ENCODE measurements at regions not wholly inside any gene's neighbourhood (a gene's known extent, or its start where the extent isn't known, plus 50 kb on each side); places are given as distances from the start of the nearest gene placed in this dataset.

DNA sequence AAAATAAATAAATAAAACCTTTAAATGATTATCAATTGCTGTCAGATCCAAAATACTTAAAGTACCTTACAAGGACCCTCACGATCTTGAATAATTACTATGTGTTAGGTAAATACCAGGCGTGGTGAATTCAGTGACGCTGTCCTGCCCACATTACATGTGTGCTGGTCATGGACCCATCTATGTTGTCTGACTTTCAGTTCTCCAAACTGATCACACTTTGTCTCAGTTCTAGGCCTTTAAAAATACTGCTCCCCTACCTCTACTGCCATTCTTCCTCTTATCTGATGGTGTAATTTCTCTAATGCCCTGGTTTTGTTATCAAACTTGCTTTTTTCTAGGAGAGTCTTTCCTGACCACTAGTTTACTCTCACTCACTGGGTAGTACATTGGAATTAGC is 520.7 kb downstream of the TRHDE start:
- no peak for DNase-seq (ENCODE audit: low read depth in 1 of 2, low spot score in 2 of 2)
- Histone ChIP-seq H3K4me1 (replicated peaks) (no peaks in the 10 kb centered on the region), H3K36me3 (no peaks in the 10 kb centered on the region), H3K9me3 (replicated peaks) (no peaks in the 10 kb centered on the region), H3K4me3 (no peak overlapping the region), H3K27me3 (replicated peaks) (no peaks in the 10 kb centered on the region), H3K27ac (no peak overlapping the region)

DNA sequence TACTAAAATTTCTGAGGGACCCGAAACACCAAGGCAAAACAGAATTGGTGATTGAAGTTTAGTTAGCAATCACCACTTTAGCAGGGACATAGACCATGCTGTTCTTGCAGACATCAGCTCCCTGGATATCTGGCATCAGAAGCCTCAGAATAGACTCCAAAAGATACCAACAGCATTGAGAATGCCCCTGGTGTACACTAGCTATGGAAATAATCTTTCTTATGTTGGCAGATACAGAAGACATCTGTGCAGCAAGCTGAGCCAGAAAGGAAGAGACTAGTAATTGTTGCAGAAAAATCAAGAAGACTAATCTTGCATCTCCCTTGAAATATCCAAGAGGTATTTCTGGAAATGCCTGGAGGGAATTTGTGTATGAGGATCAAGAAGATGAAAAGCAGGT is 521.6 kb downstream of the TRHDE start:
- DNase-seq (ENCODE audit: low read depth in 1 of 2, low spot score in 2 of 2), result no peak
- no peaks in the 10 kb centered on the region for H3K36me3 ChIP-seq
- no peak overlapping the region for H3K4me3 ChIP-seq
- no peaks in the 10 kb centered on the region for H3K4me1 ChIP-seq (replicated peaks)
- no peaks in the 10 kb centered on the region for H3K9me3 ChIP-seq (replicated peaks)
- H3K27ac ChIP-seq, result no peak overlapping the region
- H3K27me3 ChIP-seq (replicated peaks), result no peaks in the 10 kb centered on the region

DNA sequence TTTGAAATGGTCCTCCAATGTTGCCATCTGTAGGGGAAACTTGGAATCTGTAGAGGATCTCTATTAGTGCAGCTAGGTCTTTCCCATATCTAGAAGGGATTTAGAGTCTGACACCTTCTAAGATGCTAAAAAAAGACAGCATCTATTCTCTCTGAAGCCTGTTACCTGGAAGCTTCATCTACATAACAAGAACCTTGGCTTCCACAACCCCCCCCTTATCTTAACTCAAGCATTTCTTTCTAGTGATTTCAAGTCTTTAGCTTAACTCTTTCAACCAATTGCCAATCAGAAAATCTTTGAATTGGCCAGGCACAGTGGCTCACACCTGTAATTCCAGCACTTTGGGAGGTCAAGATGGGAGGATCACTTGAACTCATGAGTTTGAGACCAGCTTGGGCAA is 543.3 kb downstream of the TRHDE start:
- no peaks in the 10 kb centered on the region for H3K4me1 ChIP-seq (replicated peaks)
- H3K27me3 ChIP-seq (replicated peaks), result no peaks in the 10 kb centered on the region
- peaks cover 4% of the 10 kb centered on the region; the same call in 1 of the 2 replicates for H3K9me3 ChIP-seq (replicated peaks)
- no peaks in the 10 kb centered on the region for H3K36me3 ChIP-seq
- DNase-seq (ENCODE audit: low read depth in 1 of 2, low spot score in 2 of 2), result no peak
- H3K4me3 ChIP-seq, result no peak overlapping the region
- no peak overlapping the region for H3K27ac ChIP-seq

DNA sequence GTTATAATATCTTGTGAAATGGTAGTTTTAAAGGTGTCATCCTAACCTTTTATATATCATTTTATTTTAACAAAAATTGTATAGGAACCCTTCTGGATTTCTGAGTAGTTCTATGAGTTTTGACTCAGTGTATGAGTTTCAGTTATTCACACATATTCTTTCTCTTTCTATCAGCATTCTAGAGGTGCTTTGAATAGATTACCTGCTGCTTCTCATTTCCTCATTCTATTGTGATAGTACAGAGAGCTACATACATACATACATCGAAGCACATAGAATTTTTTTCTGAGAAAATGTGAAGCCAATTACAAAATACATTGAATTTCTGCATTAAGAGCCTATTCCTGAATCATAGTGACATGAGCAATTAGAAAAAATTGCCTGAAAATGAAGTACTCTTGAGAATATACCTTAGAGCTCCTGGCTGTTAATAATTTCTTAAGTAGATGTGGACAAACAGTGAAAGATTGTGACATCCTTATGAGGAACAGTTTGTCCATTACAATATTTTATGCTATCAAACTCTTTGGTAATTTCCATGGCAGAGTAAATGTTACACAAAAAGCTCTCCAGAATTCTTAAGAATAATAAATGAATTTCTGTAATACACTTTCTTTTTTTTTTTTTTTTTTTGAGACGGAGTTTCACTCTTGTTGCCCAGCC is 556.6 kb downstream of the TRHDE start:
- H3K4me1 ChIP-seq (replicated peaks), result no peaks in the 10 kb centered on the region
- no peaks in the 10 kb centered on the region for H3K36me3 ChIP-seq
- DNase-seq (ENCODE audit: low read depth in 1 of 2, low spot score in 2 of 2), result no peak
- H3K4me3 ChIP-seq, result no peak overlapping the region
- no peak overlapping the region for H3K27ac ChIP-seq
- H3K27me3 ChIP-seq (replicated peaks), result no peaks in the 10 kb centered on the region
- no peaks in the 10 kb centered on the region for H3K9me3 ChIP-seq (replicated peaks)

DNA sequence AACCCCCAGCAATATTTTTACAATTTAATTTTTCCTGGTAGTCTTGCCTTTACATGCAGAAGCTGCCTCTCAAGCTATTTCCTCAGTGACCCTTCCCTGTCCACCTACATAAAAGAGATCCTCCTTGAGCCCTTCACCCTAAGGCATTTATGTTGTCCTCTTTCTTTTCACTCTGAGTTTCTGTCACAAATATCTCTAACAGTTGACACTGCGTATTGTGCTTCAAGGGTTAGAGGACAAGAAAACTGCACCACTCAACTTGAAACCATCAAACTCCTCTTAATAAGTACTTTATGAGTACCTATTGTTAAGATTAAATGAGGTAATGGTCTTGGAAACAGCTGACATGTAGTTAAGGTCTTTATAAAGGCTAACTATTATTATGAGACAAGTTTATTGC is 557.7 kb downstream of the TRHDE start:
- DNase-seq (ENCODE audit: low read depth in 1 of 2, low spot score in 2 of 2), result no peak
- no peak overlapping the region for H3K27ac ChIP-seq

DNA sequence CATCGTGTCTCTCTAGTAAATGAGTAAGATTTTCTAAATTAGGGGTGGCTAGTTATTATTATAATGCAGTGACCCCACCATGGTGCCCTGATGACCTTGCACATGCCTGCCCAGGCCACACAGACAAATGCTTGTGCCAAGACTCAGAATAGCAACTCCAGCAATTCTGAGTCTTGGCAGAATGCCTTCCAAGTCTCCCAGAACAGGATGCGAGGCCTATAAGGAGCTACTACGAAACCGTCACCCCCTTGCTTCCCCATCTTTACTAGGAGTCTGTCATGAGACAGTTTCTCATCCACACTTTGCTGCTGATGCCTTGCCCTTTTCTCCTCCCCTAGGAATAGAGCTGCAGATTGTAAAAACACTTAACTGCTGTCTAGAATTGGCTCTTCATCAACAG is 559.9 kb downstream of the TRHDE start:
- no peak overlapping the region for H3K4me3 ChIP-seq
- no peaks in the 10 kb centered on the region for H3K9me3 ChIP-seq (replicated peaks)
- H3K36me3 ChIP-seq, result no peaks in the 10 kb centered on the region
- H3K4me1 ChIP-seq (replicated peaks), result no peaks in the 10 kb centered on the region
- DNase-seq (ENCODE audit: low read depth in 1 of 2, low spot score in 2 of 2), result no peak
- no peak overlapping the region for H3K27ac ChIP-seq
- no peaks in the 10 kb centered on the region for H3K27me3 ChIP-seq (replicated peaks)

More for the DNA sequence above, 557.7 kb downstream of the TRHDE start:
- no peak overlapping the region for H3K4me3 ChIP-seq
- no peaks in the 10 kb centered on the region for H3K36me3 ChIP-seq
- H3K4me1 ChIP-seq (replicated peaks), result no peaks in the 10 kb centered on the region
- H3K27me3 ChIP-seq (replicated peaks), result no peaks in the 10 kb centered on the region
- H3K9me3 ChIP-seq (replicated peaks), result no peaks in the 10 kb centered on the region

DNA sequence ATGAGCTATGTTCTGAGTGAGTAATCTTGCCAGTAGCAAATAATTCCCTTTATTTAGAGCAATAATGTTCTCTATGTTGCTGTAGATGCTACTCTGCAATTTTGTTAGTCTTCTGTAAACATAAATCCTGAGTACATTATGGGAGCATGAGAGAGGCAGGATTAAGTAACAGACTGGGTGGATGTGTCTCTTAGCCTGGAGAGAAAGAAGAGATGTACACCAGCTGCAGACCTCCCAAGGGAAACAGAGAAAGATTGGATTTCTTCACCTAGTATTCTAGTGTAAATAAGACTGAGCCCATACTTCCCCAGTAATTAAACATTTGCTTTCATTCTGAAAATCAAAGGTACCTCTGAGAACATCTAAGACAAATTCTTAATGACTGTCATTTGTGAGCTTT is 564.0 kb downstream of the TRHDE start:
- H3K27ac ChIP-seq, result no peak overlapping the region

DNA sequence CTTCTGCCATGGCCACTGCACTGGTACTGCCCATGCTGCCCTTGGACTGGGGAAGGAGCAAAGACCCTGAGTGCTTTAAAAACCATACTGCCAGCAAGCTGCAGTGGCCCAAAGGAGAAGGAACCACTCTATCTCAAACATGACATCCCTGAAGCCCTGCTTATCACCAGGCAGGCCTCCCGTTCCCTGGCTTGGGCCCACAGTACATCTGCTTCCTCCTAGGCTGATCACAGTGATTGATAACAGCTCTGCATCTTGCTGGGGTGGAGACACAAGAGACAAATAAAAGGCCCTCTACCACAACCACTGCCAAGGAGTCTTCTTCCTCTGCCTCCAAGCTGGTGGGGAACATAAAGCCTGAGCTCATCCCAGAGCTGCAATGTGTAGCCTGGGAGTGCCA is 567.5 kb downstream of the TRHDE start:
- H3K9me3 ChIP-seq (replicated peaks), result no peaks in the 10 kb centered on the region
- no peak for DNase-seq (ENCODE audit: low read depth in 1 of 2, low spot score in 2 of 2)
- H3K4me3 ChIP-seq, result no peak overlapping the region
- no peaks in the 10 kb centered on the region for H3K36me3 ChIP-seq
- no peaks in the 10 kb centered on the region for H3K27me3 ChIP-seq (replicated peaks)
- H3K4me1 ChIP-seq (replicated peaks), result no peaks in the 10 kb centered on the region
- H3K27ac ChIP-seq, result no peak overlapping the region

More for the DNA sequence above, 564.0 kb downstream of the TRHDE start:
- DNase-seq (ENCODE audit: low read depth in 1 of 2, low spot score in 2 of 2), result no peak
- H3K36me3 ChIP-seq, result no peaks in the 10 kb centered on the region
- H3K27me3 ChIP-seq (replicated peaks), result no peaks in the 10 kb centered on the region
- no peaks in the 10 kb centered on the region for H3K4me1 ChIP-seq (replicated peaks)
- no peaks in the 10 kb centered on the region for H3K9me3 ChIP-seq (replicated peaks)
- H3K4me3 ChIP-seq, result no peak overlapping the region

DNA sequence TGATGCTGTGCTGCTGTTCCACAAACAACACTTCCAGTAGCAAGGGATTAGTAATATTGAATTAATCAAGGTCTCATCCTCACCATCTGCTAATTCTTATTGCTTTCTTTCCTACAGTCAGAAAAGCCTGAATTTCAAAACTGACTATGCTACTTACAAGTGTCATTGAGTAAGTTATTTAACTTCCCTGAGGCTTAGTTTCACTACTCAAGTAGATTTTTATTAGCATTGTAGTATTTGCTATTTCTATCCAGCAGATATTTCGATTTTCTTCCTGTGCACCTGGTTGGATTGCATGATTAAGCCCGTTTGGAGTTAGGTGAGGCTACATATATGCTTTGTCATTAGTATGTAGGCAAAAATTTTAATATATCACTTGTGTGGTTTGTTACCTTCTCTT is 591.5 kb downstream of the TRHDE start:
- Histone ChIP-seq H3K4me3 (no peak overlapping the region), H3K27ac (no peak overlapping the region), H3K4me1 (replicated peaks) (no peaks in the 10 kb centered on the region), H3K9me3 (replicated peaks) (no peaks in the 10 kb centered on the region), H3K27me3 (replicated peaks) (no peaks in the 10 kb centered on the region), H3K36me3 (no peaks in the 10 kb centered on the region)
- DNase-seq (ENCODE audit: low read depth in 1 of 2, low spot score in 2 of 2), result no peak

DNA sequence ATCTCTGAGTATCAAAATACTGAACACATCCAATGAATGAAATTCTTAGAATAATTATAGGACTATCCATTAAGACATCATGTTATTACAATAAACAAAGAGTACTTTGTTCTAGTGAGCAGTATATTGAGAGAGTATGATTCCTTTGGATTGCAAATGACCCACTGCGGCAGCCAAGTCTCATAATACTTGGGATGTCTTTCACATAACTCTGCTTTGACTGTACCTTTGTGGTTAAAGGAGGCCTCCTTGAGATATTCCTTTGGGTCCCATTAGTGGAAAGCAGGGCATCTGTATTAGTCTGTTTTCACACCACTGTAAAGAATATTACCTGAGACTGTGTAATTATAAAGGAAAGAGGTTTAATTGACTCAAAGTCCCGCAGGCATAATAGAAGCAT is 593.8 kb downstream of the TRHDE start:
- no peak overlapping the region for H3K27ac ChIP-seq
- no peaks in the 10 kb centered on the region for H3K27me3 ChIP-seq (replicated peaks)
- H3K36me3 ChIP-seq, result no peaks in the 10 kb centered on the region
- H3K9me3 ChIP-seq (replicated peaks), result no peaks in the 10 kb centered on the region
- no peak for DNase-seq (ENCODE audit: low read depth in 1 of 2, low spot score in 2 of 2)
- no peaks in the 10 kb centered on the region for H3K4me1 ChIP-seq (replicated peaks)
- no peak overlapping the region for H3K4me3 ChIP-seq

DNA sequence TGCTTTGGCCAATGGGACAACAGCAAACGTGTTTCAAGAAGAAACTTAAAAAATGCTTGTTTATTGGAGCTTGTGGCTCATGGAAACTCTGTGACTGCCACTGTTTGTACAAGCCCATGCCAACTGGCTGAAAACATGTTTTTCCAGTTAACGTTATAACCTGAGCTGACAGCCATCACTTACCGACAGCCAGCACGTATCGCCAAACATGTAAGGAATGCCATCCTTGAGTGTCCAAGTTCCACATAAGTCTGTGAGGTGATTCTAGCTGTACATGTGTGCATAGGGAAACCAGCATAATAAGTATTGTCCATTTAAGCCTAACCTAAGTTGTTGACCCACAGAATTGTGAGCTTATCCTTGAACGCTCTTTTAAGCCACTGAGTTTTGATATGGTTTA is 596.9 kb downstream of the TRHDE start:
- no peak for DNase-seq (ENCODE audit: low read depth in 1 of 2, low spot score in 2 of 2)
- Histone ChIP-seq H3K9me3 (replicated peaks) (no peaks in the 10 kb centered on the region), H3K4me3 (no peak overlapping the region), H3K27ac (no peak overlapping the region), H3K27me3 (replicated peaks) (no peaks in the 10 kb centered on the region), H3K4me1 (replicated peaks) (no peaks in the 10 kb centered on the region), H3K36me3 (no peaks in the 10 kb centered on the region)

DNA sequence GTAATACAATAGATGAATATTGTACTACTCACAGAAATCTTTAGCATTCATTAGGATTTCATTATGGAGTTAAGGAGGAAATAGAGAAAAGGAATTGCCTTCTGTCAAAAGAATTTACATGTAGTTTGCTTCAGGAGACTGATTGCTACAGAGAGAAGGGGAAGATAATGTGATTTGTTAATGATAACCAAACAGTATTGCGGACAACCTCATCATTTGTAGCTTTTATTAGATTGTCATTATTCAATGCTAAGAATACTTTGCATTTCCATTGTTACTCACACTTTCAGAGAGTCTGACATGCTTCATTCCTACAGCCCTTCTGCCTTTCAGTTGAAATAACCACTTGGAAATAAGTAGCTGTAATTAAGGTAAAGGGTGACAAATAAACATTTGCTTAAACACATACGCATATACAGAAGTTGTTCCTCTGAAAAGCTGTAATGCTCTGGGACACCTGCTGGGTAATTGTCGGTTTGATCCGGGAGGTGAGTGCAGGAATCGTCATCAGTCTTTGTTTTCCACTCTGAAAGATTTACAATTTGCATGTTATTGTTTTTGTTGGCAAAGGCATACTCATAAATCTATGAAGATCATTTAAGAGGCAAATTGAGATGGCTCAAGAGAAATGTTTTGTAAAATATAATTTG is 600.2 kb downstream of the TRHDE start:
- no peaks in the 10 kb centered on the region for H3K4me1 ChIP-seq (replicated peaks)
- H3K27me3 ChIP-seq (replicated peaks), result no peaks in the 10 kb centered on the region
- no peak overlapping the region for H3K27ac ChIP-seq
- no peaks in the 10 kb centered on the region for H3K36me3 ChIP-seq
- H3K4me3 ChIP-seq, result no peak overlapping the region
- H3K9me3 ChIP-seq (replicated peaks), result no peaks in the 10 kb centered on the region
- no peak for DNase-seq (ENCODE audit: low read depth in 1 of 2, low spot score in 2 of 2)

DNA sequence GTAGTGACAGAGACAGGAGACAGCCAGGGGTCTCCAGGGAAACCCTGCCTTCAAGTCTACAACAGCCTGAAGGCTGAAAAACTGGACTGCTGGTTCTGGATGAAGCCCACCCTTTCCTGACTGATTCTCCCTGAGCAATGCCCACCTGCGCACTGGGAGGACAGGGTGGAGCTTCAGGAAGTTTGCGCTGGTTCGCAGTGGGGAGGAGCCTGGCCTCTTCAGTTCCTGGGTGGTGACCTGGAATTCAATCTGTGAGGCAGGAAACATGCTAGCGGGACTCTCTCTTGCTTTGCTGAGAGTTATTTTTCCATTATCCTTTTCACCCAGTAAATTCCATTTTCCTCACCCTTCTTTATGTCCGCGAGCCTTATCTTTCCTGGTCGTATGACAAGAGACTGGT is 600.8 kb downstream of the TRHDE start:
- no peaks in the 10 kb centered on the region for H3K9me3 ChIP-seq (replicated peaks)
- H3K36me3 ChIP-seq, result no peaks in the 10 kb centered on the region
- H3K4me3 ChIP-seq, result no peak overlapping the region
- no peak for DNase-seq (ENCODE audit: low read depth in 1 of 2, low spot score in 2 of 2)
- H3K4me1 ChIP-seq (replicated peaks), result no peaks in the 10 kb centered on the region
- H3K27ac ChIP-seq, result no peak overlapping the region
- H3K27me3 ChIP-seq (replicated peaks), result no peaks in the 10 kb centered on the region

DNA sequence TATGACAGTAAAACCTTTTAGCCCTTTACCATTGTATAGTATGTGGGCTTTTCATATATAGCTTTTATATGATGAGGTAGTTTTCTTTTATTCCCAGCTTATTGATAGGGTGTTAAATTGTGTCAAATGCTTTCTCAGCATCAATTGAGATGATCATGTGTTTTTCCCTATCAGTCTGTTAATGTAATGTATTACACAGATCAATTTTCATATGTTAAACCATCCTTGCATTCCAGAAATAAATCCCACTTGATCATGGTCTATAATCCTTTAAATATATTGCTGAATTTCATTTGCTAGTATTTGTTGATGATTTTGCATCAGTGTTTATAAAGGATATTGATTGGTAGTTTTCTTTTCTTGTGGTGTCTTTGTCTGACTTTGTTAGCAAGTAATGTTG is 603.9 kb downstream of the TRHDE start:
- Histone ChIP-seq H3K4me3 (no peak overlapping the region), H3K27me3 (replicated peaks) (no peaks in the 10 kb centered on the region), H3K27ac (no peak overlapping the region), H3K4me1 (replicated peaks) (no peaks in the 10 kb centered on the region), H3K9me3 (replicated peaks) (no peaks in the 10 kb centered on the region), H3K36me3 (no peaks in the 10 kb centered on the region)
- DNase-seq (ENCODE audit: low read depth in 1 of 2, low spot score in 2 of 2), result no peak

DNA sequence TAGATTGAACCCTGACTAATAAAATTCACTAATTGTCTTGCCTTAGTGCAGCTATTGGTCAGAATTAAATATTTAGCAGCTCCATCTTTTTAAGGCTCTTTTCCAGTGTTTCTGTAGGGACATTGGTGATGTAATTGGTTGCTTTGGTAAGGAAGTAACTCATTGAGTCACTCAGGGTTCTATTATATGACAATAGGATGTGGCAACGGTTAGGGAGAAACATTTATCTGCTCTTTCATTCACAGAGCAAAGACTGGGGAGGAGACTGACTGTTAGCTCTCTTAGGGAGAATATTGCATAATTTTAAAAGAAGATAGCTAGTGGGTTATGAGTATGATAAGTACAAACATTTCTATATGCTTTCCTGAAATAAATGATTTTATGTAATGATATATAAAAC is 616.5 kb downstream of the TRHDE start:
- no peaks in the 10 kb centered on the region for H3K27me3 ChIP-seq (replicated peaks)
- H3K4me1 ChIP-seq (replicated peaks), result no peaks in the 10 kb centered on the region
- no peak overlapping the region for H3K27ac ChIP-seq
- no peak overlapping the region for H3K4me3 ChIP-seq
- H3K36me3 ChIP-seq, result no peaks in the 10 kb centered on the region
- DNase-seq (ENCODE audit: low read depth in 1 of 2, low spot score in 2 of 2), result no peak
- H3K9me3 ChIP-seq (replicated peaks), result no peaks in the 10 kb centered on the region
